ENCODE measurements at regions not wholly inside any gene's neighbourhood (a gene's known extent, or its start where the extent isn't known, plus 50 kb on each side); places are given as distances from the start of the nearest gene placed in this dataset.

DNA sequence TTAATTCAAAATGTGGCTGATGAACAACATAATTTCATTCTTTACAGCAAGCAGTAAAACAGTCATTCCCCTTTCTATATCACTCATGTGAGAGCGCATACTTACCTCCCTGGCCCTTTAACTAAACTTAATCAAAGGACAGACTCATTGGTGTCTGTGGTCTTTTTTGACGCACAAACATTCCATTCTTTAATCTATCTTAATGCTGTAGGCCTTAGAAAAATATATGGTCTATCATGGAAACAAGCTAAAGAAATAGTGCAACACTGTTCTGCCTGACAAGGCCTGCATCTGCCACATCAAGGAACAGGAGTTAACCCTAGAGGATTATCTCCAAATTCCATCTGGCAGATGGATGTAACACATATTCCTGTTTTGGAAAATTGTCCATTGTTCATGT is 878.1 kb downstream of the NLGN4Y start:
- DNase-seq (ENCODE audit: low read depth in 2 of 2) = peak; percentile 38 to 43

GRCh38 chrY:15404551-15404950 is 880.2 kb downstream of the NLGN4Y start:
- no peak for DNase-seq (ENCODE audit: low read depth in 2 of 2)

- no peak for DNase-seq (ENCODE audit: low read depth in 2 of 2)
Observed at GRCh38 chrY:15415165-15415564, 890.8 kb downstream of the NLGN4Y start.

DNA sequence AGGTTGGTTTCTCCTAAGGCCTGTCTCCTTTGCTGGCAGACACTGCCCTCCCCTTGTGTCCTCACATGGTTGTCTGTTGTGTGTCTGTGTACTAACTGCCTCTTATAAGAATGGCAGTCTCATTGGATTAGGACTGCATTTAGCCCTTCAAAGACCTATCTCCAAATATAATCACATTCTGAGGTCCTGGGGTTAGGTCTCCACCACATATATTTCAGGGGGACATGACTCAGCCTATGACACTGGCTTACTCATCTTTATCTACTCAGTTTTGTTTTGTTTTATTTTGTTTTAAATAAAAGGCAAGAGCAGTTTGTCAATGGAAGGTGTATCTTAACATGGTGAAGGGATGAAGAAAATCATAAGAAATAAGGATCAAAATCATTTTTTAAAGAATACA is 894.3 kb downstream of the NLGN4Y start:
- no peak for DNase-seq (ENCODE audit: low read depth in 2 of 2)

- no peak for DNase-seq (ENCODE audit: low read depth in 2 of 2)
Observed at GRCh38 chrY:15424665-15425132, 900.4 kb downstream of the NLGN4Y start.

DNA sequence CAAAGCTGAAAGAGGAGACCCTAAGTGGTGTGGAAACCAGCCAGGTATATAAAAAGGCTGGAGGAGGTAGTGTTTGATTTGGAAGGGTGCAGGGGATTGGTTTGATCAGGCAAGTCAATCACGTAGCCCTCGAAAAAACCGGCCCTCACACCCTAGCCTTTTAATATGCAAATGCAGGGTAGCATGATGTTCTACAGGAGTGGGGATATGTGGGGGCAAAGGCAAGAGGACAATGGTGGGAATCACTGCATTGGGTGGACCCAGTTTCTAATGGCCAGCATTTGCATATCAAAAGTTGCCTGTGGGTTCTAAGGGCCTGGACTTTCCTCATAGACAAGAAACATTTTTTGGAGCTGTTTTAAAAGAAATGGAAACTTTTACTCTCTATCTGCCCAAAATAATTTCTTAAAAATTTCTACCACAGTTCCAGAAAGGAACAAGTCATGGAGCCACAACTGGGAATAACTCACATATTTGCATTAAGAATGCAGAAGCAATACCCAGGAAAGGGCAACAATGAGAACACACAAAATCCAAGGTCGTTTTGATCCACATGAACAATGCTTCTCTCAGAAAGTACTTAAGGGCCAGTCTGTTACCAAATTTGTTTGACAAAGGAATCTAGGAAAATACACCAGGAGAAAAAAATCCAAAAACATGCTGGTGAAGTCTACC is 915.8 kb downstream of the NLGN4Y start:
- no peak for DNase-seq (ENCODE audit: low read depth in 2 of 2)

DNA sequence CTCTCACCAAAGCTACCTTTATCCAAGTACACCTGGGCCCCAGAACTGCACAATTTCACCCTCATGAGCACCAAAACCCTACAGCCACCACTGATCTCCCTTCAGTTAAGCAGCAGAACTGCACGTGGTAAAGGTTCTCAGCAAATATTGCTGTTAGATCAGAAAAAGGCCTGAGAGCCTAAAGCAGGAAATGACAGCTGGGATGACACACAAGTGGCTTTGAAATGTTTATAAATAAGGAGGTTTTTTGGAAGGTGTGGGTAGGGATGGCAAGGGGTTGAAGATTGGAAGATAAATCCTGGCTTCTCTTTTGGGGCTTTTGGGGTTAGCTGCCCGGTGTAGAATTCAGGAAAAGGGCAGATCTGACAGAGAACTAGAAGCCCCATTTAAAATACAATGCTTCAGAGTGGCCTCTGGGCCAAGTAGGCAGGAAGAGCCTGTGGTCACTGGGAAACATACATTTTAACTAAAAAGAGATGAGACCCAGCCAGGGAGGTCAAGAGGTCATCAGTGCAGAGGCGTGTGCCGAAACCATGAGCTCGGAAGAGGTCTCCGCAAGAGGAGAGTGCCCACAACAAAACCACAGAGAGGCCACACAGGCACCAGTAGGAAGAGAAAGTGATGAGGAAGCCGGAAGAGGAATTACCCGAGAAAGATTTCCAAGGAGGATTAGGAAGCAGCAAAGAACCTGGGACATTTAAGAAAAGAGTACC is 916.5 kb downstream of the NLGN4Y start:
- no peak for DNase-seq (ENCODE audit: low read depth in 2 of 2)

DNA sequence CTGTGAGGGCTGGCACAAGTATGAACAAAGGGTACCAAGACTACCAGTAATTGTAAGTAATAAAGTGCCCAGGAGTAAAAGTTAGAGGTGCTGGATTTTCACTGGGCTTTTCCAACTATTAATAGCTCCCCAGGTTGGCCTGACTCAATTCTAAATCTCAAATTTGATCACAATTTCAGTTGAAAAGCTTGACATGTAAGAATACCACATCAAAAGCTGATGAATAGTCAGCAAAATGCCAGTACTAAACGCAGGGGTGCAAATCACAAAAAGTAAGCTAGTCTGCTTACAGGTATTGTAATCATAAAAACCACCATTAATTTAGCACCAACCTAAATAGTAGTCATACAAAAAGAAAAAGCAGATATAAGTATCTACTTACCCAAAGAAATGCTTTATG is 917.5 kb downstream of the NLGN4Y start:
- DNase-seq (ENCODE audit: low read depth in 2 of 2) = no peak

GRCh38 chrY:15445871-15446270 is 921.5 kb downstream of the NLGN4Y start:
- DNase-seq (ENCODE audit: low read depth in 2 of 2) = peak; percentile 42 to 51

- peak in 1 of 2 experiments; percentile 24 for DNase-seq (ENCODE audit: low read depth in 2 of 2)
Observed at GRCh38 chrY:15446861-15447260, 922.5 kb downstream of the NLGN4Y start.

DNA sequence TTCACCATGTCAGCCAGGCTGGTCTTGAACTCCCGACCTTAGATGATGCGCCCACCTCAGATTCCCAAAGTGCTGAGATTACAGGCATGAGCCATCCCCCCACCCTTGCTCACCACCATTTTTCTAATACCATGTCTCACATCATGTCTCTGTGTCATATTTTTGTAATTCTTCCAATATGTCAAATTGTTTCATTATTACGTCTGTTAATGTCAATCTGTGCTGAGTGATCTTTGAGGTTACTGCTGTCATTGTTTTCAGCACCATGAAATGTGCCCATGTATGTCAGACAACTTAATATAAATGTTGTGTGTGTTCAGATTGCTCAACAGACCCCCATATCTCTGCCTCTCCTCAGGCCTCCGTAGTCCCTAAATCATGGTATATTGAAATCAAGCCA is 923.6 kb downstream of the NLGN4Y start:
- DNase-seq (ENCODE audit: low read depth in 2 of 2) = no peak

- no peak for DNase-seq (ENCODE audit: low read depth in 2 of 2)
Observed at GRCh38 chrY:15455133-15455937, 931.0 kb downstream of the NLGN4Y start.

DNA sequence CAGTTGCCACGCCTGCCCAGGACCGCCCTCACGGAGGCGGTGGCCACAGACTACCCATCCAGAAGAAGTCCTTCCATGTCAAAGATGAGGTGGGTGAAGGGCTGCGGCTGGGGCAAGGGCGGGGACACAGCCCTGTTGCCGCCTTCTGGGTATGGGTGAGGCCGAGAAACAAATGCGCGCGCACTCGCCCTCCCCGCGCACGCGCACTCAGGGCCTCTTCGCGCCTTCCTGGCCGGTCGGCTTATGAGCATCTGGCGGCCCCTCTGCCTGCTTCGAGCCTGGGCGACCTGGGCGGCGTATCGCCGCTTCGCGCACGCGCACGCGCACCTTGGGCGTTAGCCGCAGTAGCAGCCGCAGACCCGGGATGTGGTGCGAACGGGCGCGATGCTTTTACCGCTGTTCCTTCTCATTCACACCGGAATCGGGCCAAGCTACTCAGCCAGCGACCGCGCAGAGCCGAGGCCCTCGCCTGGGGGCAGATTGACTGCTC is 931.7 kb downstream of the NLGN4Y start:
- DNase-seq (ENCODE audit: low read depth in 2 of 2) = peak; percentile 57 to 62

- no peak for DNase-seq (ENCODE audit: low read depth in 2 of 2)
Observed at GRCh38 chrY:15456491-15456890, 932.2 kb downstream of the NLGN4Y start.

- no peak for DNase-seq (ENCODE audit: low read depth in 2 of 2)
Observed at GRCh38 chrY:15457682-15458081, 933.4 kb downstream of the NLGN4Y start.

- DNase-seq (ENCODE audit: low read depth in 2 of 2) = no peak
Observed at GRCh38 chrY:15458426-15458825, 934.1 kb downstream of the NLGN4Y start.

- DNase-seq (ENCODE audit: low read depth in 2 of 2) = no peak
Observed at GRCh38 chrY:15465880-15466279, 941.6 kb downstream of the NLGN4Y start.

DNA sequence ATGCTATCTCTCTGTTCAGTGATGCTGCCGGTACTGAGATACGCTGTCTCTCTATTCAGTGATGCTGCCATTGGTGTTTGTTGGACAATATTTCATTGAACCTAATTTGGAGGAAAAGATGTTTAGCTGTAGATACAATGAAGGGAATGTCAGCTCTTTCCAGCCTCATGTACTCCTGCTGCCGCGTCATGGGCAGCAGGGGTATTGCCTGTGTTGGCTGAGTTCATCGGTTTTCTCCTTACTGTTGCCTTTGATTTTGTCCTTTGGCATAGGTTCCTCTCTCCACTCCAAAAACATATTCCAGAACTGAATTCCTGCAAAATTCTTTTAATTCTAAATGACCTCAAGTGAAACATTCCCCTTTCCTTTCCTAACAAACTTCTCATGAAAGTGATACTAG is 942.6 kb downstream of the NLGN4Y start:
- no peak for DNase-seq (ENCODE audit: low read depth in 2 of 2)

GRCh38 chrY:15468091-15468490 is 943.8 kb downstream of the NLGN4Y start:
- no peak for DNase-seq (ENCODE audit: low read depth in 2 of 2)

- DNase-seq (ENCODE audit: low read depth in 2 of 2) = peak; percentile 69 to 73
Observed at GRCh38 chrY:15471371-15471770, 947.0 kb downstream of the NLGN4Y start.

- DNase-seq (ENCODE audit: low read depth in 2 of 2) = no peak
Observed at GRCh38 chrY:15478348-15478963, 954.1 kb downstream of the NLGN4Y start.

DNA sequence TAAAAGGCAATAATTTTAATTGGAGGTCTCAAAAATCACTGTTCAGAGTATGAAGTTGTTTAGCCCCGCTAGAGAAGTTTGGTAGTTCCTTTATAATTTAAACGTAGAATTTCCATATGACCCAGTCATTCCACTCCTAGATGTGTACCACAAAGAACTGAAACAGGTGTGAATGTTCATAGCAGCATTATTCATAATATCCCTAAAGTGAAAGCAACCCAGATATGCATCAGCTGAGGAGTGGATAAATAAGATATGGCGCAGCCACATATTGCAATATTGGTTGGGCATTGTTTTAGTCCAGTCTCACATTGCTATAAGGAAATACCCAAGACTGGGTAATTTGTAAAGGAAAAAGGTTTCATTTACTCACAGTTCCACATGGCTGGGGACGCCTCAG is 976.2 kb downstream of the NLGN4Y start:
- no peak for DNase-seq (ENCODE audit: low read depth in 2 of 2)
